ENCODE measurements at regions not wholly inside any gene's neighbourhood (a gene's known extent, or its start where the extent isn't known, plus 50 kb on each side); places are given as distances from the start of the nearest gene placed in this dataset.

DNA sequence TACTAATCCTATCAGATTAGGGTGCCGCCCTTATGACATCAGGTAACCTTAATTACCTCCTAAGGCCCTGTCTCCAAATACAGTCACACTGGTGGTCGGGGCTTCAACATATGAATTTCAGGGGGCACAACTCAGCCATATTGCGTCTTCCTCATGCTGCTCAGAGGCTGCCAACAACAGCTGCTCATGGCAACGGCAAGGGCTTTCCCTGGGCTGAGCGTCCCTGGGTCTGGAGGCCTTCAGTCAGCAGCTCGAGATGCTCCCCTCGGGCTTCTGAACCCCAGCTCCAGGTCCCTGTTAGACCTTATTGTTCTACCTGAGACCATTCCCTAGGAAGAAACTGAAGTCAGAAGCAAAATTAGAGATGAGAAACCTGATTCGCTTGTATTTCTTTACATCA, 157.2 kb downstream of the TMEM132E start:
- TF ChIP-seq, protein P1, sequence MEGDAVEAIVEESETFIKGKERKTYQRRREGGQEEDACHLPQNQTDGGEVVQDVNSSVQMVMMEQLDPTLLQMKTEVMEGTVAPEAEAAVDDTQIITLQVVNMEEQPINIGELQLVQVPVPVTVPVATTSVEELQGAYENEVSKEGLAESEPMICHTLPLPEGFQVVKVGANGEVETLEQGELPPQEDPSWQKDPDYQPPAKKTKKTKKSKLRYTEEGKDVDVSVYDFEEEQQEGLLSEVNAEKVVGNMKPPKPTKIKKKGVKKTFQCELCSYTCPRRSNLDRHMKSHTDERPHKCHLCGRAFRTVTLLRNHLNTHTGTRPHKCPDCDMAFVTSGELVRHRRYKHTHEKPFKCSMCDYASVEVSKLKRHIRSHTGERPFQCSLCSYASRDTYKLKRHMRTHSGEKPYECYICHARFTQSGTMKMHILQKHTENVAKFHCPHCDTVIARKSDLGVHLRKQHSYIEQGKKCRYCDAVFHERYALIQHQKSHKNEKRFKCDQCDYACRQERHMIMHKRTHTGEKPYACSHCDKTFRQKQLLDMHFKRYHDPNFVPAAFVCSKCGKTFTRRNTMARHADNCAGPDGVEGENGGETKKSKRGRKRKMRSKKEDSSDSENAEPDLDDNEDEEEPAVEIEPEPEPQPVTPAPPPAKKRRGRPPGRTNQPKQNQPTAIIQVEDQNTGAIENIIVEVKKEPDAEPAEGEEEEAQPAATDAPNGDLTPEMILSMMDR (conservative IDR thresholded peaks at IDR 0.05; ENCODE audit: low read depth, low read length) = no peak
- no peak for TF ChIP-seq EZH2 (IDR thresholded peaks at IDR 0.05; ENCODE audit: borderline replicate concordance, low read depth, low read length, poor library complexity, severe bottlenecking)

Measured in A673 (cell line).